Gastrocnemius medialis (tissue), 4 donors: ENCODE measurements at regions not wholly inside any gene's neighbourhood (a gene's known extent, or its start where the extent isn't known, plus 50 kb on each side); places are given as distances from the start of the nearest gene placed in this dataset.
"Not testable (repeated sequence)": the region's sequence is repeated elsewhere in the genome, so short reads cannot be mapped to it uniquely, and the experiment has no call there.

ENCODE experiments used
- ATAC-seq, 2 donors: fragments of 150-250 bp; one replicate each; pipeline ENCODE4 v1.9.1; 2016
- DNase-seq, 2 donors: peaks; one replicate each; pipeline ENCODE4 v3.0.0-alpha.2; 2019
- H3K27ac ChIP-seq, 4 donors: fragments of 200-600 bp; sonication (generic); 1 replicate in 1 of 4; 2 replicates in 3 of 4; pipeline ENCODE4 v1.5.1; 2016 to 2018; ENCODE audit warnings: mild to moderate bottlenecking in 2 of 4, moderate library complexity in 1 of 4
- H3K27me3 ChIP-seq, 3 donors: fragments of 200-600 bp; sonication (generic) in 2 of 3; 1 replicate in 1 of 3; 2 replicates in 2 of 3; pipeline versions ENCODE4 v1.5.1 to v1.6.0; 2016 to 2019; ENCODE audit warnings: mild to moderate bottlenecking in 1 of 3, moderate library complexity in 1 of 3
- H3K36me3 ChIP-seq, 2 donors: fragments of 200-600 bp; sonication (generic) in 1 of 2; one replicate each; pipeline ENCODE4 v1.5.1; 2017 to 2018
- H3K4me1 ChIP-seq, 2 donors: fragments of 200-600 bp; sonication (generic) in 1 of 2; one replicate each; pipeline ENCODE4 v1.5.1; 2016 to 2017; ENCODE audit warnings: mild to moderate bottlenecking in 2 of 2
- H3K4me3 ChIP-seq, 4 donors: fragments of 200-600 bp; sonication (generic) in 3 of 4; 1 replicate in 1 of 4; 2 replicates in 3 of 4; pipeline ENCODE4 v1.5.1; 2016 to 2019; ENCODE audit warnings: mild to moderate bottlenecking in 2 of 4
- H3K9me3 ChIP-seq, 3 donors: fragments of 200-600 bp; sonication (generic) in 2 of 3; 1 replicate in 1 of 3; 2 replicates in 2 of 3; pipeline ENCODE4 v1.5.1; 2016 to 2019
- CTCF ChIP-seq, 5 experiments: fragments of 450-650 bp in 3 of 5; fragments of 200-600 bp in 2 of 5; sonication (generic) in 2 of 5; IDR thresholded peaks in 4 of 5; conservative IDR thresholded peaks in 1 of 5; 1 replicate in 4 of 5; 2 replicates in 1 of 5; pipeline ENCODE4 v1.5.1; 2016 to 2019; ENCODE audit warnings: antibody characterized with exemption in 5 of 5, mild to moderate bottlenecking in 3 of 5, moderate library complexity in 3 of 5
- POLR2A ChIP-seq, 2 donors: fragments of 450-650 bp; IDR thresholded peaks; one replicate each; pipeline ENCODE4 v1.6.1; 2017; ENCODE audit warnings: antibody characterized with exemption in 2 of 2, mild to moderate bottlenecking in 2 of 2, moderate library complexity in 2 of 2
- in situ Hi-C, 4 donors: fragments of 200-750 bp; cut with MboI; loops; one replicate each; pipeline versions ENCODE4 v1.15.0 to v1.8.0; 2017; ENCODE audit warnings: low sequenced_read_pairs in 4 of 4
- intact Hi-C: fragments of 100-400 bp; cut with DNase I; formaldehyde crosslinking; loops from one replicate; pipeline ENCODE4 v1.15.1; 2023; ENCODE audit warnings: low total_unique reads

DNA sequence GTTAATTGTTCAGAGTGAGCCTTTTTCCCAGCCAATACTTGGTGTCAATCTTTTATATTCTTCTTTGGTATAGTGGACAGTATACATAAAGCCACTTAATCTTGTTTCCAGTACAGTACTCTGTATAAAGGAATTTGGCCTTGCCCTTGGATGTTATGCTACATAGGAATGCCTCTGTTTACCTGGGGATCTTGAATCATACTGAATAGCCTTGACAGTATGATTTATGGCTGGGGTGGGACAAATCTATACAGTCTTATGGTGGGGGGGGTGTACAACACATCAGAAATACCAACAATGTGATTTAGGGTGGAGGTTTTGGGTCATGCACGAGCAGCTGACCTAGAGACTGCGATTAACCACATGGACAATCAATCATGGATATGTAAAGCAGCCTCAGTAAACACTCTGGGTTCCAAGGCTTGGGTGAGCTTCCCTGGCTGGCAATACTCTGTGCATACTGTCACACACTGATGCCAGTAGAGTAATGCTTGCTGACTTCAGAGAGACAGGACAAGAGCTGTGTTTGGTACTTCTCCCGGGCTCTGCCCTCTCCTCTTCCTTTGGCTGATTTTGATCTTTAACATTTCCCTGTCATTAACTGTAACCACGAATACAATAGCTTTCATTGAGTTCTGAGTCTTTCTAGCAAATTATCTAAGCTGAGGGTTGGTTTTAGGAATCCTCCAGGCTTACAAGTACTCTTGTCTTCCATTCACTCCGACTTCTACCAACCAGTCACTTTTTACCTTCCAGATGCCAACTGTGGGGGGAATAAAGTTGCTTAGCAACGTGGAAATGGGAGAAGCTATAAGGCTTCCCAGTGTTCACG, 84.6 kb downstream of the IARS1 start:
- intact Hi-C loops (no loop called here), in situ Hi-C loops (no loop called here)
- H3K27me3 ChIP-seq: no peaks in the 10 kb centered on the region
- DNase-seq (no peak), ATAC-seq (no peak)
- no peak for TF ChIP-seq CTCF (IDR thresholded peaks at IDR 0.05 in 4 of 5, conservative IDR thresholded peaks at IDR 0.05 in 1 of 5)
- TF ChIP-seq POLR2A (IDR thresholded peaks at IDR 0.05): no peak
- H3K27ac ChIP-seq: no peak overlapping the region
- no peaks in the 10 kb centered on the region for H3K4me1 ChIP-seq
- H3K9me3 ChIP-seq: no peaks in the 10 kb centered on the region
- peaks cover 0 to 67% of the 10 kb centered on the region in 2 donors for H3K36me3 ChIP-seq
- no peak overlapping the region for H3K4me3 ChIP-seq

DNA sequence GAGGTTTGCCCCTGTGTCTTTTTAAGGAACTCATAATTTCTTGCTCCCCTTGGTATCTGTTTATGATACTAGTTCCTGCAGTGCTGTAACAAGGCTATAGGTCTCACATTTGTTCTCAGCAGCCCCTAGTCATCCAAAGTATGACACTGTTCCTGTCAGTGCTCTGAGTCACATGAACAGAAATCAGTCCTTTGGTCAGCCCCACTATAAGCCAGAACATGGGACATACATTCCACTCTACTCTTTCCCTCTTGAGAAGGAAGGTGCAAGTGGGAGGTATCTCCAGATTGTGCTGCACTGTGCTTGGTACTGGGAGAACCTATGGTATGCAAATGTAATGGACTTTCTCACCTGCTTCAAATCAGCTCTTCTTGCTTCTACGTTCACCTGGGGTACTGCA, 87.0 kb downstream of the IARS1 start:
- H3K4me3 ChIP-seq: no peak overlapping the region
- no peak for ATAC-seq

GRCh38 chr9:92203887-92204286, 88.7 kb upstream of the SPTLC1 start:
- intact Hi-C loops, in situ Hi-C loops: not testable (repeated sequence)

More for the DNA sequence above, 87.0 kb downstream of the IARS1 start:
- intact Hi-C loops: no loop called here
- H3K4me1 ChIP-seq: no peaks in the 10 kb centered on the region
- H3K27ac ChIP-seq: no peak overlapping the region
- H3K36me3 ChIP-seq: peaks cover 0 to 43% of the 10 kb centered on the region in 2 donors
- TF ChIP-seq POLR2A (IDR thresholded peaks at IDR 0.05) (no peak), CTCF (IDR thresholded peaks at IDR 0.05 in 4 of 5, conservative IDR thresholded peaks at IDR 0.05 in 1 of 5) (no peak)
- no peak for DNase-seq
- in situ Hi-C loops: no loop called here
- no peaks in the 10 kb centered on the region for H3K9me3 ChIP-seq
- no peaks in the 10 kb centered on the region for H3K27me3 ChIP-seq

GRCh38 chr9:92198237-92198636, 83.0 kb upstream of the SPTLC1 start:
- H3K27me3 ChIP-seq, DNase-seq, intact Hi-C loops, in situ Hi-C loops, H3K4me3 ChIP-seq, H3K4me1 ChIP-seq, H3K27ac ChIP-seq, ATAC-seq, H3K9me3 ChIP-seq, H3K36me3 ChIP-seq: not testable (repeated sequence)

More at GRCh38 chr9:92203887-92204286, 88.7 kb upstream of the SPTLC1 start:
- H3K4me1 ChIP-seq, H3K27ac ChIP-seq, H3K4me3 ChIP-seq, ATAC-seq, H3K9me3 ChIP-seq, DNase-seq, H3K27me3 ChIP-seq: not testable (repeated sequence)
- peaks cover 0 to 17% of the 10 kb centered on the region in 2 donors for H3K36me3 ChIP-seq

- ATAC-seq: no peak
- H3K27ac ChIP-seq: no peak overlapping the region
- no peak overlapping the region for H3K4me3 ChIP-seq
- in situ Hi-C loops: no loop called here
- no peaks in the 10 kb centered on the region for H3K27me3 ChIP-seq
- intact Hi-C loops: no loop called here
- TF ChIP-seq CTCF (IDR thresholded peaks at IDR 0.05 in 4 of 5, conservative IDR thresholded peaks at IDR 0.05 in 1 of 5) (no peak), POLR2A (IDR thresholded peaks at IDR 0.05) (no peak)
- H3K4me1 ChIP-seq: no peaks in the 10 kb centered on the region
- DNase-seq: no peak
- no peaks in the 10 kb centered on the region for H3K36me3 ChIP-seq
- H3K9me3 ChIP-seq: no peaks in the 10 kb centered on the region
These were observed 81.7 kb upstream of the SPTLC1 start for GRCh38 chr9:92196909-92197308.
